ENCODE measurements at regions not wholly inside any gene's neighbourhood (a gene's known extent, or its start where the extent isn't known, plus 50 kb on each side); places are given as distances from the start of the nearest gene placed in this dataset.

DNA sequence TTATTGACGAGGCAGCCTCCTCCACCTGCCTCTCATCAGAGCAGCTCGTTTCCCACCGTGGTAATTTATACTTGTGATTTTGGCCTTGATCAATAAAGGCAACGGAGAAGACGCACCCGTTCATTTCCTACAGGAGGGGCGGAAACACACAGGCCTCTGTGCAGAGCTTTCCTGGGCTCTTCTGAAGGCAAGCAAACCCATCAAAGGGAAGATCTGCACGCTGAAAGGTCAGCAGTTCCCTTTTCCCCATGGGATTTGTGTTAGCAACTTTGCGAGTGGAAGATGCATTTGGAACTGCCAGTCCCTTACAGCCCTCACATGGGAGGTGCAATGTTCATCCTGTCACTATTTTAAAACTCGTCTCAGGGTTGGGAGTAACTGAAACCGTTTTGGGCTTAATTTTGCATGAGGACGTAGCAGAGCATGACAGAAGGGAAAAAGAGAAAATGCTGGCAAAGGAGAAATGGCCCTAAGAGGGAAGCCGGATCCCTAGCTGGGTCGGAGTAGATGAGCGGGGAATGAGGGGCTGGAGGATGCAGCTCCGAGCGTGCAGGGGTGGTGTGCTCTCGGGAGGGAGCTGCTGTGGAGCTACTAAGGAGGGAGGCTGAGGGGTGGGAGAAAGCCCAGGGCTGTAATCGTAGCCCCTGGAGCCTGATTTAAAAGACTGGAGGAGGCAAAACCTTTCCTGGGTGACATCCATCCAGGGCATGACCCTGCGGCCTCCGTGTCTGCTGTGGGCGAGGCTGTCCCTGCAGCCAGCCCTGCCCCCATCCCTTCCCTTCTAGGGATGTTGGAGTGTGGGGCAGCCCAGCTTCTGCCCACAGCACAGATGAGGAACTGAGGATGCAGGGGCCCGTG is 111.1 kb upstream of the FAM20C start:
- H3K27me3 ChIP-seq = no peaks in the 10 kb centered on the region

DNA sequence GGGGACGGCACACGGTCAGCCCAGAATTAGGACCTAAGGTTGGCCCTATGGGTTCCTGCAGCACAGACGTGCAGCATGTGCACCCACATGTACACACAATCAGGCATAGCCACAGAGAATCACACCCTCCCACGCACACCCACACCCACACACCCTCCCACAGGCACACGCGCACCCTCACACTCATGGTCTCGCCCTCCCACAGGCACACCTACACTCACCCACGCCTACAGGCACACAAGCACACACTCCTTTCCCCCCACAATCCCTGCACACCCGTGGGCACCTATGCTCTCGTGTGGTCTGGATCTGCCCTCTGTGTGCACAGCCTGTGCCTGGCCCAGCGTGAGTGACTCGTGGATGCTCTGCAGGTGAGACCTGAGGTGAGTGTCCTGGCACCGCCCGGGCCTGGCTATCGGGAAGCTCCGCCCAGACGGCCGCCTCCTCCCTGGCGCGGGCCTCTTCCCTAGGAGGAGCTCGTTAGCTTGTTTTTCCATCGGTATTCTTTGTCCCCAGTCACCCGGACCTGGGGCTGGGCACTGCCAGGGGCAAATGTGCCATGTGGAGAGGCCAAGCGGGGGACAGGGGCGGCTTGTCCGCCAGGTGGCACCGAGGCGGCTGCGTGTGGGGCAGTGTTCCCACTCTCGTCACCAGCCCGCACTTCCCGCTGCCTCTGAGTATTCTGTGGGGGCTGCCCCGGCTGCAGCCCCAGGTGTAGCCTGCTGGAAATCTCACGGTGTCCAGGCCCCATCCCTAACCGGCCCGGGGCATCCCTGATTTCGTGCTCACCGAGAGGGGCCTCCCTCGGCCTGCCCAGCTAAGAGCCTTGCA is 110.2 kb upstream of the FAM20C start:
- no peaks in the 10 kb centered on the region for H3K36me3 ChIP-seq
- H3K4me1 ChIP-seq (ENCODE audit: control insufficient read depth in 1 of 2, insufficient read depth in 1 of 2, low read depth in 1 of 2, low read length in 1 of 2) = no peaks in the 10 kb centered on the region
- H3K27ac ChIP-seq = no peak overlapping the region
- H3K4me3 ChIP-seq (ENCODE audit: low read depth in 1 of 2, low read length in 1 of 2) = no peak overlapping the region
- TF ChIP-seq, protein P1, sequence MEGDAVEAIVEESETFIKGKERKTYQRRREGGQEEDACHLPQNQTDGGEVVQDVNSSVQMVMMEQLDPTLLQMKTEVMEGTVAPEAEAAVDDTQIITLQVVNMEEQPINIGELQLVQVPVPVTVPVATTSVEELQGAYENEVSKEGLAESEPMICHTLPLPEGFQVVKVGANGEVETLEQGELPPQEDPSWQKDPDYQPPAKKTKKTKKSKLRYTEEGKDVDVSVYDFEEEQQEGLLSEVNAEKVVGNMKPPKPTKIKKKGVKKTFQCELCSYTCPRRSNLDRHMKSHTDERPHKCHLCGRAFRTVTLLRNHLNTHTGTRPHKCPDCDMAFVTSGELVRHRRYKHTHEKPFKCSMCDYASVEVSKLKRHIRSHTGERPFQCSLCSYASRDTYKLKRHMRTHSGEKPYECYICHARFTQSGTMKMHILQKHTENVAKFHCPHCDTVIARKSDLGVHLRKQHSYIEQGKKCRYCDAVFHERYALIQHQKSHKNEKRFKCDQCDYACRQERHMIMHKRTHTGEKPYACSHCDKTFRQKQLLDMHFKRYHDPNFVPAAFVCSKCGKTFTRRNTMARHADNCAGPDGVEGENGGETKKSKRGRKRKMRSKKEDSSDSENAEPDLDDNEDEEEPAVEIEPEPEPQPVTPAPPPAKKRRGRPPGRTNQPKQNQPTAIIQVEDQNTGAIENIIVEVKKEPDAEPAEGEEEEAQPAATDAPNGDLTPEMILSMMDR (IDR thresholded peaks at IDR 0.05) = no peak
- no peaks in the 10 kb centered on the region for H3K27me3 ChIP-seq
- no peaks in the 10 kb centered on the region for H3K9me3 ChIP-seq

More for the DNA sequence above, 111.1 kb upstream of the FAM20C start:
- Histone ChIP-seq H3K4me1 (ENCODE audit: control insufficient read depth in 1 of 2, insufficient read depth in 1 of 2, low read depth in 1 of 2, low read length in 1 of 2) (no peaks in the 10 kb centered on the region), H3K27ac (no peak overlapping the region), H3K4me3 (ENCODE audit: low read depth in 1 of 2, low read length in 1 of 2) (no peak overlapping the region), H3K36me3 (no peaks in the 10 kb centered on the region), H3K9me3 (no peaks in the 10 kb centered on the region)
- TF ChIP-seq, protein P1 (IDR thresholded peaks at IDR 0.05) = no peak

DNA sequence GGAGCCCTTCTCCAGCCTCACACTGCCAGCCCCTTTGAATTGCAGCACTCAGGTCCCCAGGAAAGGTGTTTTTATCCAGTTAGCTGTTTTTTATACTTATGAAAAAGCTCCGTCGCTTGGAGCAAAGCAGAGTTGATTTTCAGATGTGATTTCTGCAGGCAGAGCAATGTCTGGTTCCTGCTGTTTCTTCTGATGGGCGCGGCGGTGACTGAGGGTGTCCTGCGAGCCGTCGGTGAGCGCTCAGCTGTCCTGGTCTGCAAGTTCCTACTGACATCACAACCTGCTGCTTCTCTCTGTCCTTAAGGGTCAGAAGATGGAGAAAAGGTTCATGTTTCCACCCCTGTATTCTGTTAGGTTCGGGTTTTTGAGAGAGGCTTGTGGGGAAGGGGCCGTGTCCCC is 109.6 kb upstream of the FAM20C start:
- H3K4me3 ChIP-seq (ENCODE audit: low read depth in 1 of 2, low read length in 1 of 2) = no peak overlapping the region
- TF ChIP-seq, protein P1 (IDR thresholded peaks at IDR 0.05) = no peak
- H3K27me3 ChIP-seq = no peaks in the 10 kb centered on the region
- no peak overlapping the region for H3K27ac ChIP-seq
- no peaks in the 10 kb centered on the region for H3K9me3 ChIP-seq
- H3K36me3 ChIP-seq = no peaks in the 10 kb centered on the region
- H3K4me1 ChIP-seq (ENCODE audit: control insufficient read depth in 1 of 2, insufficient read depth in 1 of 2, low read depth in 1 of 2, low read length in 1 of 2) = no peaks in the 10 kb centered on the region

DNA sequence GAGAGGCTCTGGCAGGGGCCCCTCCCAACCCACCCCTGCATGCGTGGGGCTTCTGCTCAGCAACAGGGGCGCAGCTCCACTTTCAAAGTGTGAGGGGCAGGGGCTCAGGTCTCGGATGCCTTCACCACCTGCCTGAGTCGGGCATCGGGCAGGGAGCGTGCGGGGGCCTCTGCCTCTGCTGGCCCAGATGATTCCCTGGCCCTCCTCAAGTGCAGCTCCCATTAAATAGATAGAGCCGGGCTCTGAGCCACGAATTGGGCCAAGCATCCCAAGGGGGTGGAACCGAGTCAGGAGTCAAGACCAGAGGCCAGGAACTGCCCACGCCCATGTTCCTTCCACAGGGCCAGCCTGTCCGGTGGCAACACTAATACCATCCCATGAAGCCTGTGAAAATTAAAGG is 108.9 kb upstream of the FAM20C start:
- Histone ChIP-seq H3K9me3 (no peaks in the 10 kb centered on the region), H3K36me3 (no peaks in the 10 kb centered on the region), H3K27me3 (no peaks in the 10 kb centered on the region), H3K4me3 (ENCODE audit: low read depth in 1 of 2, low read length in 1 of 2) (no peak overlapping the region), H3K27ac (no peak overlapping the region), H3K4me1 (ENCODE audit: control insufficient read depth in 1 of 2, insufficient read depth in 1 of 2, low read depth in 1 of 2, low read length in 1 of 2) (no peaks in the 10 kb centered on the region)
- TF ChIP-seq, protein P1 (IDR thresholded peaks at IDR 0.05) = no peak

DNA sequence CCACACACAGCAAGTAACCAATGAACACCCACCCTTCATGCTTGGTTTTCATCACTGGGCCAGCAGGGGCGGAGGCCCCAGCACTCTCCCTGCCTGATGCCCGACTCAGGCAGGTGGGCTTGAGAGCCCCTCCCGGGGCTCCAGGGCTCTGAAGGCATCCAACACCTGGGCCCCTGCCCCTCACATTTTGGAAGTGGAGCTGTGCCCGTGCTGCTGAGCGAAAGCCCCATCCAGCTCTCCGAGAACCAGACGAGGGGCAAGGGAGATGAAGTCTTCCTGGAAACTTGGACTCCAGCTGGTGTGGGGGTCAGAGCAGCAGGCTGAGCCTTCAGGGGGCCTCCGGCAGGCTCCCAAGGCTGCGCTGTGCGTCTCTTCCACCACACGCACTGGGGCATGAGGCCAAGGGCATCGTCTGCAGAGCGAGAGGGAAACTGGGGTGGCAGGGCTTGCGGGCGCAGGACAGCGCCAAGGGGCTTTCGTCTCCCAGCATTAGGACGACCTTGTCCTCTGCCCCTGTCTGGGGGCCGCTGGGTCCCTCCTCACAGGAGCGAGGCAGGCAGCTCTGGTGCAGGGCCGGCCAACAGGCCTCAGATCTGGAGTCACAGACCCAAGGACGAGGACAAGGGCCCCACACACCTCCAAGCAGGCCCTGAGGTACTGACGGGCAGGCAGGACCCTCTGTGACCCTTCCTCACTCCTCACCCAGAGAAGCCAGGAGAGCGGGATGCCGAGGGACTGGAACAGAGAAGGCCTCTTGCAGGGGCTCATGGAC is 108.3 kb upstream of the FAM20C start:
- Histone ChIP-seq H3K4me3 (ENCODE audit: low read depth in 1 of 2, low read length in 1 of 2) (no peak overlapping the region), H3K4me1 (ENCODE audit: control insufficient read depth in 1 of 2, insufficient read depth in 1 of 2, low read depth in 1 of 2, low read length in 1 of 2) (no peaks in the 10 kb centered on the region), H3K36me3 (no peaks in the 10 kb centered on the region), H3K27me3 (no peaks in the 10 kb centered on the region), H3K27ac (no peak overlapping the region), H3K9me3 (no peaks in the 10 kb centered on the region)
- TF ChIP-seq, protein P1 (IDR thresholded peaks at IDR 0.05) = no peak
